Neuron (in vitro differentiated cells): ENCODE measurements at regions not wholly inside any gene's neighbourhood (a gene's known extent, or its start where the extent isn't known, plus 50 kb on each side); places are given as distances from the start of the nearest gene placed in this dataset.
"Not testable (repeated sequence)": the region's sequence is repeated elsewhere in the genome, so short reads cannot be mapped to it uniquely, and the experiment has no call there.

Experiments
- H2AFZ ChIP-seq: one replicate; pipeline ENCODE4 v1.6.1; 2013; ENCODE audit warnings: low read depth, mild to moderate bottlenecking, inconsistent platforms, low read length, moderate library complexity
- H3K27me3 ChIP-seq: one replicate; pipeline ENCODE4 v1.6.1; 2013; ENCODE audit warnings: low read length; ENCODE audit not compliant: insufficient read depth
- H3K36me3 ChIP-seq: one replicate; pipeline ENCODE4 v1.6.1; 2013; ENCODE audit warnings: low read length; ENCODE audit not compliant: insufficient read depth
- H3K4me1 ChIP-seq: one replicate; pipeline ENCODE4 v1.6.1; 2013; ENCODE audit warnings: low read length; ENCODE audit not compliant: insufficient read depth
- H3K4me3 ChIP-seq: 2 replicates; pipeline ENCODE4 v1.5.1; 2013; ENCODE audit warnings: mild to moderate bottlenecking, low read length, moderate library complexity
- H3K9me3 ChIP-seq: one replicate; pipeline ENCODE4 v1.6.1; 2013; ENCODE audit warnings: low read length

- no peaks in the 10 kb centered on the region for H3K9me3 ChIP-seq
- H3K36me3 ChIP-seq: no peaks in the 10 kb centered on the region
- no peak overlapping the region for H2AFZ ChIP-seq
- H3K27me3 ChIP-seq: no peaks in the 10 kb centered on the region
- H3K4me1 ChIP-seq: no peaks in the 10 kb centered on the region
- no peak overlapping the region for H3K4me3 ChIP-seq
These were observed 256.3 kb upstream of the SPOPL start for GRCh38 chr2:138245310-138245709.

- Histone ChIP-seq H3K36me3 (no peaks in the 10 kb centered on the region), H3K4me3 (no peak overlapping the region), H3K4me1 (no peaks in the 10 kb centered on the region), H3K27me3 (no peaks in the 10 kb centered on the region), H2AFZ (no peak overlapping the region), H3K9me3 (no peaks in the 10 kb centered on the region)
These were observed 254.3 kb upstream of the SPOPL start for GRCh38 chr2:138247302-138247701.

DNA sequence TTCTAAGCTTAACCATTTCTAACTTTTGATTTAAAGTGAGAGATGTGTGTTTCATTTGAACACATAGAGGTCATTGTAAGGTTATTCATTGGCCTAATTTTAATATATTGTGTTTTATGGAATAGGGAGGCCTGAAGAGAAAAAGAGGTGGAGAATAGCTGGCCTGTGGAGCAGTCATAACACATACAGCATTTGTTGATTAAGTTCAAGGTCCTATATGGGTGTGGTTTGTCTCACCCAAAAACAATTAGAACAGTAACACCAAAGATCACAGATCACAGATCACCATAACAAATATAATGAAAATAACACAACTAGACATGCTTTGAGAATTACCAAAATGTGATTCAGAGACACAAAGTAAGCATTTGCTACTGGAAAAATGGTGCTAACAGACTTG lies 252.4 kb upstream of the SPOPL start:
- no peaks in the 10 kb centered on the region for H3K9me3 ChIP-seq
- H3K36me3 ChIP-seq: no peaks in the 10 kb centered on the region
- H3K27me3 ChIP-seq: no peaks in the 10 kb centered on the region
- H2AFZ ChIP-seq: no peak overlapping the region
- no peak overlapping the region for H3K4me3 ChIP-seq
- no peaks in the 10 kb centered on the region for H3K4me1 ChIP-seq

- not testable (repeated sequence) for H3K4me1 ChIP-seq, H3K9me3 ChIP-seq, H3K36me3 ChIP-seq, H3K4me3 ChIP-seq, H2AFZ ChIP-seq, H3K27me3 ChIP-seq
These were observed 250.7 kb upstream of the SPOPL start for GRCh38 chr2:138250843-138251320.

- Histone ChIP-seq H3K36me3 (no peaks in the 10 kb centered on the region), H2AFZ (no peak overlapping the region), H3K4me3 (no peak overlapping the region), H3K4me1 (no peaks in the 10 kb centered on the region), H3K9me3 (no peaks in the 10 kb centered on the region), H3K27me3 (no peaks in the 10 kb centered on the region)
These were observed 249.0 kb upstream of the SPOPL start for GRCh38 chr2:138252587-138252986.

GRCh38 chr2:138255670-138256069 lies 245.9 kb upstream of the SPOPL start:
- no peaks in the 10 kb centered on the region for H3K4me1 ChIP-seq
- no peaks in the 10 kb centered on the region for H3K27me3 ChIP-seq
- H3K9me3 ChIP-seq: no peaks in the 10 kb centered on the region
- no peaks in the 10 kb centered on the region for H3K36me3 ChIP-seq
- H3K4me3 ChIP-seq: no peak overlapping the region
- H2AFZ ChIP-seq: no peak overlapping the region

DNA sequence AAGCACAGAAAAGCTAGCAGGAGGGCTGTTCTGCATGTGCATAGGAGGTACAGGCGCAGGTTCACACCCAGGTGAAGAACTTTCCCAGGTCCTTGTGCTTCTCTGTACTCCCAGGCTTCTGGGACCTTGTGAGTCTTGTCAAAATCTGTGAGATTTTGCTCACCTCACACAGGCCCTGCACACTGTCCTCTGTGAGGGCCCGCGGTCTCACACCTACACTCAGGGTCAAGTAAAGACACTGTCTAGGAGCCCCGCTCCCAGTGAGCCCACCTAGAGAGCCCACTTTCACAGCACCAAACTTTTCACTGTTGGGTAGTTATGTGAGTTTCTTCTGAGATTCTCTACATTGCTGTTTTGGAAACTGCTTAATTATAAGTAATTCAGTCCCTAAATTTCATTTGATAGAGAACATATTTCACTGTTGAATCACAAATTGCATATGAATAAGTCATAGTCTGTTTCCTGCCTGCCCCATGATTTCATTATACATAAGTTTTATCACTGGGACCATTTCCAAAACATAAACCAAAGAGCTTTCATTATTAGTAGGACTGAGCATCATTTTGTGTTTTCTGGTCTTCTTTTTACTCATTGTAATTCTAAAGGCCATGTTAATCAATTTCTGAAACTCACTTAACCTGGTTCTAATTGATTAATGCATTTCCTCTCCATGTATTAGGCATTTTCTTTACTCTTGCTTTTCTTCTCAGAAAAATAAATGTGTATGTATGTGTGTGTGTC lies 234.2 kb upstream of the SPOPL start:
- H3K27me3 ChIP-seq: no peaks in the 10 kb centered on the region
- no peak overlapping the region for H3K4me3 ChIP-seq
- no peak overlapping the region for H2AFZ ChIP-seq
- no peaks in the 10 kb centered on the region for H3K36me3 ChIP-seq
- no peaks in the 10 kb centered on the region for H3K9me3 ChIP-seq
- peaks cover 20% of the 10 kb centered on the region for H3K4me1 ChIP-seq

DNA sequence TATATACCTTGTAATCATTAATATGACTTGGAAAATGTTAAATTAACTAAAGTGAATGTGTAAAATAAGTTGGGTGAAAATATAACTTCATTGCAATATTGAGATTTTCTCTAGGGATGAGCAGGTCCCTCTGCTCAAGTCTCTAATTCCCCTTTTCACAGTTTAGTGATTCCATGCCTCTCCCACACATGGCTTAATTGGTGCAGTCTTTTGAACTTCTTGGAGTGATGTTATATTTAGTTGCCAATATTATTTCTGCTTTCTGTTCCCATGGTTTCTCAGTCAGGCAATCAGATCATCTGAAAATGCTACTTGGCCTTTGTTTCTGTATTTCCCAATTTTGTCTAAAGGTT lies 233.7 kb upstream of the SPOPL start:
- Histone ChIP-seq H2AFZ (no peak overlapping the region), H3K9me3 (no peaks in the 10 kb centered on the region), H3K27me3 (no peaks in the 10 kb centered on the region), H3K4me1 (peaks cover 22% of the 10 kb centered on the region), H3K4me3 (no peak overlapping the region), H3K36me3 (no peaks in the 10 kb centered on the region)

DNA sequence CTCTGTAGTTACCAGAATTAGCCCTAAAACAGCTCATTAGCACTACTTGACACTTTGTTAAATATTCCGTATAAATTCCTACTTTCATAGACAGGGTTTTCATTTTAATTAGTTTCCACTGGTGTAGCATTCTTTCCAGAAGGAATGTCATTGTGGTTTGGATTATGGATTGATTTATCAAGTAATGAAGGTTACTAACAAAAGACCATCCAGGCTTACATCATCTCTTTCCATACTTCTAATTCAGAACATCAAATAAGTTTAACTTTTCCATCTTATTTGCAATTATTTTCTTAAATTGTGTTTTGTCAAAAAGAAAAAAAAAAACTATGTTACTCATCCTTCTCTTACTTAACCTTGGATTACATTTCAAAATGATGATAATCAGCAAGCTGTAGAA lies 231.8 kb upstream of the SPOPL start:
- no peaks in the 10 kb centered on the region for H3K27me3 ChIP-seq
- no peaks in the 10 kb centered on the region for H3K9me3 ChIP-seq
- H3K4me3 ChIP-seq: no peak overlapping the region
- no peak overlapping the region for H2AFZ ChIP-seq
- H3K4me1 ChIP-seq: peaks cover 22% of the 10 kb centered on the region
- H3K36me3 ChIP-seq: no peaks in the 10 kb centered on the region

- Histone ChIP-seq H3K36me3 (no peaks in the 10 kb centered on the region), H3K27me3 (no peaks in the 10 kb centered on the region), H3K4me3 (no peak overlapping the region), H2AFZ (no peak overlapping the region), H3K9me3 (no peaks in the 10 kb centered on the region), H3K4me1 (peaks cover 26% of the 10 kb centered on the region)
These were observed 230.1 kb upstream of the SPOPL start for GRCh38 chr2:138271467-138271866.

- Histone ChIP-seq H3K9me3 (no peaks in the 10 kb centered on the region), H3K4me3 (no peak overlapping the region), H3K4me1 (peaks cover 38% of the 10 kb centered on the region), H2AFZ (no peak overlapping the region), H3K36me3 (no peaks in the 10 kb centered on the region), H3K27me3 (no peaks in the 10 kb centered on the region)
These were observed 228.9 kb upstream of the SPOPL start for GRCh38 chr2:138272524-138273195.

DNA sequence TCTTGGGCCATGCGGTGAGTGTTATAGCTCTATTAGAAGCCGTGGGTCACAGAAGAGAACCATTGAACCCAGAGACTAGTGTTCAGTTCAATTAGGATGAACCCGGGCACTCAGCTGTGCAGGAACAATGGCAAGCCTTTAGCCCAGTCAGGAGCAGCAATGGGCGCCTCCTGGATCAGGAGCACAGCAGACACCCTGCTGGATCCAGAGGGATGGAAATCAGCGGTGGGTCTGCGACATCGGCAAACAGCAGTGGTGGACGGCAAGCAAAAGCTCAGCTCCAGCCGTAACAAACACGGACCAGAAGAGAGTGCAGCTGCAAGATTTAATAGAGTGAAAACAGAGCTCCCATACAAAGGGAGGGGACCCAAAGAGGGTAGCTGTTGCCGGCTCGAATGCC lies 228.3 kb upstream of the SPOPL start:
- H3K4me3 ChIP-seq, H3K36me3 ChIP-seq, H2AFZ ChIP-seq, H3K27me3 ChIP-seq, H3K9me3 ChIP-seq: not testable (repeated sequence)
- peaks cover 41% of the 10 kb centered on the region for H3K4me1 ChIP-seq

DNA sequence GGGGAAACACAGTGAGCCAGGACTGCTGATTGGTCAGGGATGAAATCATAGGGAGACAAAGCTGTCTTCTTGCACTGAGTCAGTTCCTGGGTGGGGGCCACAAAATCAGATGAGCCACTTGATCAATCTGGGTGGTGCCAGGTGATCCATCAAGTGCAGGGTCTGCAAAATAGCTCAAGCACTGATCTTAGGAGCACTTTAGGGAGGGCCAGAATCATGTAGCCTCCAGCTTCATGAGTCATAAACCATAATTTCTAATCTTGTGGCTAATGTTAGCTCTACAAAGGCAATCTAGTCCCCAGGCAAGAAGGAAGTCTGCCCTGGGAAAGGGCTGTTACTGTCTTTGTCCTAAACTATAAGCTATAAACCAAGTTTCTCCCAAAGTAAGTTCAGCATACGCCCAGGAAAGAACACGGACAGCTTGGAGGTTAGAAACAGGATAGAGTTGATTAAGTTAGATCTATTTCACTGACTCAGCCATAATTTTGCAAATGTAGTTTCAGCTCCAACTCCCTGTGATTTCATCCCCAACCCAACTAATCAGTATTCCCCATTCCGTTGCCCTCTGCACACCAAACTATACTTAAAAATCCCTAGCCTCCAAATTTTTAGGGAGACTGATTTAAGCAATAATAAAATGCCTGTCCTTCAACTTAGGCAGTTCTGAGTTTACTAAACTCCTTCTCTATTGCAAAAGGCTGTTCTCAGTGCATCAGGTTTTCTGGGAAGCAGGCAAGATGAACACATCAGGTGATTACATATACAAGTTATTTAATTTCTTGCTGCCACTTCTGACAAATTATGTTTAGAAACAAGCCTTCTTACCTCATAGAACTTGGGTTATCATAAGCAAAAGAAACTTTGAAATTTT lies 226.9 kb upstream of the SPOPL start:
- Histone ChIP-seq H3K4me1 (peaks cover 41% of the 10 kb centered on the region), H3K9me3 (no peaks in the 10 kb centered on the region), H2AFZ (no peak overlapping the region), H3K27me3 (no peaks in the 10 kb centered on the region), H3K36me3 (no peaks in the 10 kb centered on the region), H3K4me3 (no peak overlapping the region)
